ENCODE measurements at regions not wholly inside any gene's neighbourhood (a gene's known extent, or its start where the extent isn't known, plus 50 kb on each side); places are given as distances from the start of the nearest gene placed in this dataset.
"Not testable (repeated sequence)": the region's sequence is repeated elsewhere in the genome, so short reads cannot be mapped to it uniquely, and the experiment has no call there.

- no peaks in the 10 kb centered on the region for H3K9me3 ChIP-seq (replicated peaks; ENCODE audit: insufficient read depth, low read length)
- H3K79me2 ChIP-seq (ENCODE audit: low read length): no peaks in the 10 kb centered on the region
- H3F3A ChIP-seq (ENCODE audit: insufficient read depth, low read length): no peaks in the 10 kb centered on the region
- no peaks in the 10 kb centered on the region for H3K4me1 ChIP-seq (ENCODE audit: low read length)
- H3K4me3 ChIP-seq (ENCODE audit: low read length): no peak overlapping the region
- TF ChIP-seq EZH2 (optimal IDR thresholded peaks at IDR 0.05; ENCODE audit: low read depth, low read length): no peak
- TF ChIP-seq CTCF (IDR thresholded peaks at IDR 0.05; ENCODE audit: low read length): no peak
- TF ChIP-seq EZH2phosphoT487 (IDR thresholded peaks at IDR 0.05; ENCODE audit: low read length): no peak
- no peak for DNase-seq
- H4K20me1 ChIP-seq (ENCODE audit: insufficient read depth, low read length): no peaks in the 10 kb centered on the region
- H3K36me3 ChIP-seq (replicated peaks; ENCODE audit: insufficient read depth, low read length): no peaks in the 10 kb centered on the region
- no peak overlapping the region for H3K27ac ChIP-seq (ENCODE audit: low read length)
- no peaks in the 10 kb centered on the region for H3K9me2 ChIP-seq (replicated peaks; ENCODE audit: insufficient read depth, low read length)
- H3K27me3 ChIP-seq (replicated peaks; ENCODE audit: insufficient read depth, low read length): peaks cover 78% of the 10 kb centered on the region
- no peak overlapping the region for H2AFZ ChIP-seq (ENCODE audit: low read length)
- no peak overlapping the region for H3K9ac ChIP-seq (ENCODE audit: low read length)
- H3K4me2 ChIP-seq (ENCODE audit: low read depth, low read length): no peak overlapping the region
Observed at GRCh38 chr16:87048038-87048729, 269.0 kb downstream of the C16orf95 start.

- DNase-seq: no peak
- TF ChIP-seq EZH2 (optimal IDR thresholded peaks at IDR 0.05; ENCODE audit: low read depth, low read length) (no peak), CTCF (IDR thresholded peaks at IDR 0.05; ENCODE audit: low read length) (no peak), EZH2phosphoT487 (IDR thresholded peaks at IDR 0.05; ENCODE audit: low read length) (no peak)
- H3K4me1 ChIP-seq (ENCODE audit: low read length): no peaks in the 10 kb centered on the region
Observed at GRCh38 chr16:87048730-87049115, 268.5 kb downstream of the C16orf95 start.

GRCh38 chr16:87049216-87049615, 268.0 kb downstream of the C16orf95 start:
- not testable (repeated sequence) for H3K36me3 ChIP-seq (replicated peaks; ENCODE audit: insufficient read depth, low read length); H3K4me1 ChIP-seq (ENCODE audit: low read length); H3F3A ChIP-seq (ENCODE audit: insufficient read depth, low read length); H3K9me3 ChIP-seq (replicated peaks; ENCODE audit: insufficient read depth, low read length); H3K79me2 ChIP-seq (ENCODE audit: low read length); H3K9ac ChIP-seq (ENCODE audit: low read length); H2AFZ ChIP-seq (ENCODE audit: low read length); H3K9me2 ChIP-seq (replicated peaks; ENCODE audit: insufficient read depth, low read length); H3K4me3 ChIP-seq (ENCODE audit: low read length); DNase-seq; H3K27ac ChIP-seq (ENCODE audit: low read length); H3K4me2 ChIP-seq (ENCODE audit: low read depth, low read length); H4K20me1 ChIP-seq (ENCODE audit: insufficient read depth, low read length)
- H3K27me3 ChIP-seq (replicated peaks; ENCODE audit: insufficient read depth, low read length): peaks cover 82% of the 10 kb centered on the region

More at GRCh38 chr16:87048730-87049115, 268.5 kb downstream of the C16orf95 start:
- peaks cover 79% of the 10 kb centered on the region for H3K27me3 ChIP-seq (replicated peaks; ENCODE audit: insufficient read depth, low read length)
- no peak overlapping the region for H3K4me2 ChIP-seq (ENCODE audit: low read depth, low read length)
- H3K4me3 ChIP-seq (ENCODE audit: low read length): no peak overlapping the region
- H3K79me2 ChIP-seq (ENCODE audit: low read length): no peaks in the 10 kb centered on the region
- no peaks in the 10 kb centered on the region for H4K20me1 ChIP-seq (ENCODE audit: insufficient read depth, low read length)
- no peak overlapping the region for H2AFZ ChIP-seq (ENCODE audit: low read length)
- H3K9me3 ChIP-seq (replicated peaks; ENCODE audit: insufficient read depth, low read length): no peaks in the 10 kb centered on the region
- H3K9ac ChIP-seq (ENCODE audit: low read length): no peak overlapping the region
- no peaks in the 10 kb centered on the region for H3F3A ChIP-seq (ENCODE audit: insufficient read depth, low read length)
- H3K9me2 ChIP-seq (replicated peaks; ENCODE audit: insufficient read depth, low read length): no peaks in the 10 kb centered on the region
- H3K36me3 ChIP-seq (replicated peaks; ENCODE audit: insufficient read depth, low read length): no peaks in the 10 kb centered on the region
- H3K27ac ChIP-seq (ENCODE audit: low read length): no peak overlapping the region

GRCh38 chr16:87050142-87050541, 267.1 kb downstream of the C16orf95 start:
- peaks cover 78% of the 10 kb centered on the region for H3K27me3 ChIP-seq (replicated peaks; ENCODE audit: insufficient read depth, low read length)
- H3K27ac ChIP-seq (ENCODE audit: low read length): no peak overlapping the region
- H3K4me3 ChIP-seq (ENCODE audit: low read length): no peak overlapping the region
- no peaks in the 10 kb centered on the region for H4K20me1 ChIP-seq (ENCODE audit: insufficient read depth, low read length)
- DNase-seq: no peak
- H3K36me3 ChIP-seq (replicated peaks; ENCODE audit: insufficient read depth, low read length): no peaks in the 10 kb centered on the region
- no peaks in the 10 kb centered on the region for H3K79me2 ChIP-seq (ENCODE audit: low read length)
- H3F3A ChIP-seq (ENCODE audit: insufficient read depth, low read length): no peaks in the 10 kb centered on the region
- H3K9me3 ChIP-seq (replicated peaks; ENCODE audit: insufficient read depth, low read length): no peaks in the 10 kb centered on the region
- H3K9ac ChIP-seq (ENCODE audit: low read length): no peak overlapping the region
- no peaks in the 10 kb centered on the region for H3K9me2 ChIP-seq (replicated peaks; ENCODE audit: insufficient read depth, low read length)
- no peak overlapping the region for H2AFZ ChIP-seq (ENCODE audit: low read length)
- no peaks in the 10 kb centered on the region for H3K4me1 ChIP-seq (ENCODE audit: low read length)
- no peak overlapping the region for H3K4me2 ChIP-seq (ENCODE audit: low read depth, low read length)
- TF ChIP-seq CTCF (IDR thresholded peaks at IDR 0.05; ENCODE audit: low read length): no peak
- TF ChIP-seq EZH2phosphoT487 (IDR thresholded peaks at IDR 0.05; ENCODE audit: low read length): no peak
- TF ChIP-seq EZH2 (optimal IDR thresholded peaks at IDR 0.05; ENCODE audit: low read depth, low read length): no peak
